Caco-2 (cell line): ENCODE measurements at regions not wholly inside any gene's neighbourhood (a gene's known extent, or its start where the extent isn't known, plus 50 kb on each side); places are given as distances from the start of the nearest gene placed in this dataset.

Experiments
- BruUV-seq: library from RNA; stranded (reverse); fragments of 400-500 nt; replicated peaks from 2 replicates; lab custom pipeline; 2021; lab: Mats Ljungman, UMichigan
- CTCF ChIA-PET: fragments of 300-600 bp; sonication (Branson Sonifier 250); formaldehyde crosslinking; loops from one replicate; lab custom pipeline; 2022; ENCODE audit warnings: antibody characterized with exemption; lab: Charles Lee
- POLR2A ChIA-PET: fragments of 300-600 bp; sonication (Branson Sonifier 250); formaldehyde crosslinking; loops from one replicate; lab custom pipeline; 2022; ENCODE audit warnings: antibody characterized with exemption; lab: Charles Lee
- DNase-seq, 2 experiments: peaks; one replicate each; pipeline versions ENCODE4 v3.0.0 to v3.0.0-alpha.2; 2020 to 2022
- H3K27me3 ChIP-seq: replicated peaks from 2 replicates; pipeline ENCODE4 v1.6.0; 2011; ENCODE audit warnings: low read length; ENCODE audit not compliant: control insufficient read depth, insufficient read depth
- H3K36me3 ChIP-seq: 2 replicates; pipeline ENCODE4 v1.5.1; 2011; ENCODE audit warnings: low read length; ENCODE audit not compliant: control insufficient read depth, insufficient read depth
- H3K4me1 ChIP-seq: fragments of 250-450 bp; sonication (Bioruptor Pico); 2 replicates; pipeline ENCODE4 v1.5.1; 2020; ENCODE audit warnings: mild to moderate bottlenecking
- H3K4me3 ChIP-seq: 2 replicates; pipeline ENCODE4 v1.5.1; 2011; ENCODE audit warnings: low read depth, mild to moderate bottlenecking, control low read depth, low read length
- H3K9me3 ChIP-seq: fragments of 250-450 bp; sonication (Bioruptor Pico); 2 replicates; pipeline ENCODE4 v1.5.1; 2020; ENCODE audit warnings: mild to moderate bottlenecking, moderate library complexity
- H3K27ac Mint-ChIP-seq: one replicate; pipeline ENCODE4 v1.8.0; 2022; ENCODE audit warnings: mixed read lengths; ENCODE audit not compliant: unreplicated experiment
- H3K27me3 Mint-ChIP-seq: one replicate; pipeline ENCODE4 v1.8.0; 2022; ENCODE audit warnings: mixed read lengths; ENCODE audit not compliant: insufficient read depth, unreplicated experiment
- H3K36me3 Mint-ChIP-seq: one replicate; pipeline ENCODE4 v1.8.0; 2022; ENCODE audit warnings: mild to moderate bottlenecking, mixed read lengths; ENCODE audit not compliant: insufficient read depth, unreplicated experiment
- H3K4me1 Mint-ChIP-seq: one replicate; pipeline ENCODE4 v1.8.0; 2022; ENCODE audit warnings: low read depth, mixed read lengths; ENCODE audit not compliant: unreplicated experiment
- H3K4me3 Mint-ChIP-seq: one replicate; pipeline ENCODE4 v1.8.0; 2022; ENCODE audit warnings: mild to moderate bottlenecking, moderate library complexity, mixed read lengths; ENCODE audit not compliant: unreplicated experiment
- H3K9me3 Mint-ChIP-seq: one replicate; pipeline ENCODE4 v1.8.0; 2022; ENCODE audit warnings: mixed read lengths; ENCODE audit not compliant: unreplicated experiment
- intact Hi-C: fragments of 100-400 bp; cut with micrococcal nuclease; formaldehyde crosslinking; loops from one replicate; pipeline ENCODE4 v1.10.0; 2022; ENCODE audit not compliant: unreplicated experiment
- TF ChIP-seq, protein P1 (sequence below), 2 experiments: fragments of 200-600 bp in 1 of 2; IDR thresholded peaks; 1 replicate in 1 of 2; 2 replicates in 1 of 2; pipeline versions ENCODE4 v1.5.1 to v1.8.0; 2011 to 2022; ENCODE audit warnings: antibody characterized with exemption in 1 of 2, control low read depth in 1 of 2, inconsistent platforms in 1 of 2, low read depth in 1 of 2, low read length in 1 of 2, mild to moderate bottlenecking in 1 of 2, moderate library complexity in 1 of 2; ENCODE audit not compliant: insufficient read depth in 1 of 2, severe bottlenecking in 1 of 2, unreplicated experiment in 1 of 2

DNA sequence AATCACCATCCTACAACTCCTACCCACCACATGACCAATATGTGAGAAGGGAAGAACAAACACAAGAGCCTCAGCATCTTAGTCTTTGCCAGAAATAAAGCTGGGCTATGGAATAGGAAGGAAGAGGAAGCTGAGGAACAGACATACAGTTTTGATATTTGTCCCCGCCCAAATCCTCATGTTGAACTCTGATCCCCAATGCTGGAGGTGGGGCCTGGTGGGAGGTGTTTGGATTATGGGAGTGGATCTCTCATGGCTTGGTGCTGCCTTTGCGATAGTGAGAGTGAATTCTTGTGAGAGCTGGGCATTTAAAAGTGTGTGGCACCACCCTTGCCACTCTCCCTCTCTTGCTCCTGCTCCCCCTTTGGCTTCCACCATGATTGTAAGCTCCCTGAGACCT lies 52.4 kb upstream of the NLK start:
- TF ChIP-seq, protein P1, sequence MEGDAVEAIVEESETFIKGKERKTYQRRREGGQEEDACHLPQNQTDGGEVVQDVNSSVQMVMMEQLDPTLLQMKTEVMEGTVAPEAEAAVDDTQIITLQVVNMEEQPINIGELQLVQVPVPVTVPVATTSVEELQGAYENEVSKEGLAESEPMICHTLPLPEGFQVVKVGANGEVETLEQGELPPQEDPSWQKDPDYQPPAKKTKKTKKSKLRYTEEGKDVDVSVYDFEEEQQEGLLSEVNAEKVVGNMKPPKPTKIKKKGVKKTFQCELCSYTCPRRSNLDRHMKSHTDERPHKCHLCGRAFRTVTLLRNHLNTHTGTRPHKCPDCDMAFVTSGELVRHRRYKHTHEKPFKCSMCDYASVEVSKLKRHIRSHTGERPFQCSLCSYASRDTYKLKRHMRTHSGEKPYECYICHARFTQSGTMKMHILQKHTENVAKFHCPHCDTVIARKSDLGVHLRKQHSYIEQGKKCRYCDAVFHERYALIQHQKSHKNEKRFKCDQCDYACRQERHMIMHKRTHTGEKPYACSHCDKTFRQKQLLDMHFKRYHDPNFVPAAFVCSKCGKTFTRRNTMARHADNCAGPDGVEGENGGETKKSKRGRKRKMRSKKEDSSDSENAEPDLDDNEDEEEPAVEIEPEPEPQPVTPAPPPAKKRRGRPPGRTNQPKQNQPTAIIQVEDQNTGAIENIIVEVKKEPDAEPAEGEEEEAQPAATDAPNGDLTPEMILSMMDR (IDR thresholded peaks at IDR 0.05; ENCODE audit: insufficient read depth in 1 of 2, low read depth in 1 of 2, low read length in 1 of 2, severe bottlenecking in 1 of 2, unreplicated experiment in 1 of 2) = no peak
- no peak overlapping the region for H3K27ac Mint-ChIP-seq
- H3K4me3 Mint-ChIP-seq = no peak overlapping the region
- BruUV-seq = no TSS peak
- no peaks in the 10 kb centered on the region for H3K27me3 Mint-ChIP-seq
- H3K9me3 ChIP-seq = no peaks in the 10 kb centered on the region
- H3K36me3 ChIP-seq = no peaks in the 10 kb centered on the region
- peaks cover 44% of the 10 kb centered on the region for H3K4me1 Mint-ChIP-seq
- intact Hi-C loops = no loop called here
- no peaks in the 10 kb centered on the region for H3K27me3 ChIP-seq
- CTCF ChIA-PET = no interaction called here
- no peak for DNase-seq
- peaks cover 25% of the 10 kb centered on the region for H3K9me3 Mint-ChIP-seq
- no peak overlapping the region for H3K4me3 ChIP-seq
- H3K36me3 Mint-ChIP-seq = no peaks in the 10 kb centered on the region
- peaks cover 56% of the 10 kb centered on the region for H3K4me1 ChIP-seq
- POLR2A ChIA-PET = no interaction called here

DNA sequence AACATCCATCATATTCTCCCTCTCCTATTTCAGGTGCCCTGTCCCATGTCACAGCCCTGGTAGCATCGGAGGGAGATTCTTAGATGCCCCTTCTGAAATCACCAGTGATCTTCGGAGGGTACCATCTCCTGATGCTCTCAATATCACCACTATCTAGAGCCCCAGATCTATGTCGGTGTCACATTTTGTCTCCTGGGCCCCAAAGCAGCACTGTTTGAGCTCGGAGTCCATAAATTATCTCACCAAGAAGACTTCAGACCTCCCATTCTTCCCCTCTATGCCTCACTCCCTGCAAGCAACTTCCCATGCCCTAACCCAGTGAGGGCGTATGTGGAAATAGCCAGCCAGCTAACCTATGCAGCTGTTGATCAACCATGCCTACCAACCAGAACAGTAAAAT lies 51.5 kb upstream of the NLK start:
- intact Hi-C loops = no loop called here
- no peak overlapping the region for H3K4me3 Mint-ChIP-seq
- BruUV-seq = no TSS peak
- Histone ChIP-seq H3K4me1 (peaks cover 56% of the 10 kb centered on the region), H3K4me3 (no peak overlapping the region), H3K27me3 (no peaks in the 10 kb centered on the region), H3K9me3 (no peaks in the 10 kb centered on the region), H3K36me3 (no peaks in the 10 kb centered on the region)
- CTCF ChIA-PET = no interaction called here
- H3K27me3 Mint-ChIP-seq = no peaks in the 10 kb centered on the region
- TF ChIP-seq, protein P1 (IDR thresholded peaks at IDR 0.05; ENCODE audit: insufficient read depth in 1 of 2, low read depth in 1 of 2, low read length in 1 of 2, severe bottlenecking in 1 of 2, unreplicated experiment in 1 of 2) = no peak
- H3K4me1 Mint-ChIP-seq = peaks cover 44% of the 10 kb centered on the region
- DNase-seq = no peak
- H3K27ac Mint-ChIP-seq = no peak overlapping the region
- H3K36me3 Mint-ChIP-seq = no peaks in the 10 kb centered on the region
- POLR2A ChIA-PET = no interaction called here
- H3K9me3 Mint-ChIP-seq = peaks cover 25% of the 10 kb centered on the region

DNA sequence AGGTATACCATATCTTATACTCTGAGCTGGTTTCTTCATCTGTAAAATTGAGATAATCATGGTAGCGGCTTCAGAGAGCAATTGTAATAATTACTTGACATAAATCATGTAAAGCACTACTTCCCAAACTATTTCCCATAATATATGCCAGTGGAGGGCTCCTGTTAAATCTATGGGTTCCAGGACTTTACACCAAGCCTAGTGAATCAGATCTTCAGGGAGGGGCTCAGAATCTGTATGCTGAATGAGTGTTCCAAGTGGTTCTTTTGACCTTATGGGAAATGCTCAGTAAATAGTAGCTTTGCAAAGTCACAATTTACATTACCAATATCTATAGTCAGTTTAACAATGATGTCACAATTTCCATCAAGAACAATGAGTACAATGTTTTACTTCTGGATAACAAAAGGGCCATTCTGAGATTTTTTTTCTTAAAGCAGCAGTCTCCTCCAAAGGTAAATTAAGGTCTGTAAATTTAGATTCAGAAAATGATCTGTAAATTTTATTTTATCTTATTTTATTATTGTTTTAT lies 50.9 kb upstream of the NLK start:
- no peaks in the 10 kb centered on the region for H3K36me3 ChIP-seq
- DNase-seq = no peak
- no peaks in the 10 kb centered on the region for H3K27me3 ChIP-seq
- POLR2A ChIA-PET = no interaction called here
- intact Hi-C loops = no loop called here
- CTCF ChIA-PET = no interaction called here
- H3K9me3 ChIP-seq = no peaks in the 10 kb centered on the region
- H3K4me1 ChIP-seq = peaks cover 53% of the 10 kb centered on the region
- Mint-ChIP-seq H3K4me1 (peaks cover 42% of the 10 kb centered on the region), H3K4me3 (no peak overlapping the region), H3K27me3 (no peaks in the 10 kb centered on the region), H3K9me3 (peaks cover 25% of the 10 kb centered on the region), H3K36me3 (no peaks in the 10 kb centered on the region), H3K27ac (no peak overlapping the region)
- BruUV-seq = no TSS peak
- no peak overlapping the region for H3K4me3 ChIP-seq
- TF ChIP-seq, protein P1 (IDR thresholded peaks at IDR 0.05; ENCODE audit: insufficient read depth in 1 of 2, low read depth in 1 of 2, low read length in 1 of 2, severe bottlenecking in 1 of 2, unreplicated experiment in 1 of 2) = no peak
